Hepatocyte (in vitro differentiated cells): ENCODE measurements at regions not wholly inside any gene's neighbourhood (a gene's known extent, or its start where the extent isn't known, plus 50 kb on each side); places are given as distances from the start of the nearest gene placed in this dataset.

Experiments used
- DNase-seq: peaks from one replicate; pipeline ENCODE4 v3.0.0-alpha.2; 2016; ENCODE audit warnings: low spot score
- H2AFZ ChIP-seq: fragments of 200-600 bp; sonication (generic); 2 replicates; pipeline ENCODE4 v1.6.0; 2016; ENCODE audit warnings: antibody characterized with exemption, mild to moderate bottlenecking
- H3K27ac ChIP-seq: fragments of 200-600 bp; sonication (generic); 2 replicates; pipeline ENCODE4 v1.5.1; 2016; ENCODE audit warnings: mild to moderate bottlenecking
- H3K27me3 ChIP-seq: fragments of 200-600 bp; sonication (generic); 2 replicates; pipeline ENCODE4 v1.6.1; 2016
- H3K36me3 ChIP-seq: fragments of 200-600 bp; sonication (generic); replicated peaks from 2 replicates; pipeline ENCODE4 v1.5.1; 2016; ENCODE audit warnings: low read depth; ENCODE audit not compliant: insufficient read depth
- H3K4me1 ChIP-seq: fragments of 200-600 bp; sonication (generic); 2 replicates; pipeline ENCODE4 v1.5.1; 2016; ENCODE audit warnings: mild to moderate bottlenecking, moderate library complexity; ENCODE audit not compliant: insufficient read depth
- H3K4me2 ChIP-seq: fragments of 200-600 bp; sonication (generic); 2 replicates; pipeline ENCODE4 v1.6.0; 2016
- H3K4me3 ChIP-seq: fragments of 200-600 bp; sonication (generic); 2 replicates; pipeline ENCODE4 v1.5.1; 2016; ENCODE audit warnings: mild to moderate bottlenecking
- H3K79me2 ChIP-seq: fragments of 200-600 bp; sonication (generic); 2 replicates; pipeline ENCODE4 v1.6.0; 2017; ENCODE audit warnings: mild to moderate bottlenecking
- H3K9me2 ChIP-seq: fragments of 200-600 bp; sonication (generic); replicated peaks from 2 replicates; pipeline ENCODE4 v1.6.0; 2017; ENCODE audit warnings: mild to moderate bottlenecking; ENCODE audit not compliant: insufficient read depth
- H3K9me3 ChIP-seq: fragments of 200-600 bp; sonication (generic); 2 replicates; pipeline ENCODE4 v1.5.1; 2016; ENCODE audit warnings: low read depth, mild to moderate bottlenecking
- H4K20me1 ChIP-seq: fragments of 200-600 bp; sonication (generic); 2 replicates; pipeline ENCODE4 v1.6.0; 2016; ENCODE audit warnings: mild to moderate bottlenecking; ENCODE audit not compliant: insufficient read depth, poor library complexity, severe bottlenecking
- EZH2 ChIP-seq: fragments of 200-600 bp; sonication (generic); IDR thresholded peaks from 2 replicates; pipeline ENCODE4 v1.6.1; 2016; ENCODE audit warnings: antibody characterized with exemption, mild to moderate bottlenecking, borderline replicate concordance
- EZH2phosphoT487 ChIP-seq: fragments of 200-600 bp; sonication (generic); IDR thresholded peaks from one replicate; pipeline ENCODE4 v1.6.1; 2018; ENCODE audit warnings: antibody characterized with exemption, mild to moderate bottlenecking, low read depth, moderate library complexity; ENCODE audit not compliant: unreplicated experiment, severe bottlenecking
- WGBS: methylation state at CpG from one replicate; pipeline ENCODE4 v1.1.6; 2016; ENCODE audit warnings: low lambda C conversion rate; ENCODE audit errors: missing lambda C conversion rate; 5-methylcytosine and 5-hydroxymethylcytosine counted together
- TF ChIP-seq, protein P1 (sequence below): fragments of 200-600 bp; sonication (generic); IDR thresholded peaks from 2 replicates; pipeline ENCODE4 v1.5.1; 2016; ENCODE audit warnings: antibody characterized with exemption, mild to moderate bottlenecking; ENCODE audit not compliant: poor library complexity

GRCh38 chr6:42505385-42505718, 53.6 kb upstream of the TRERF1 start:
- Histone ChIP-seq H4K20me1 (no peaks in the 10 kb centered on the region), H3K27me3 (no peaks in the 10 kb centered on the region), H3K9me2 (no peaks in the 10 kb centered on the region), H3K79me2 (no peaks in the 10 kb centered on the region), H3K9me3 (peaks cover 8% of the 10 kb centered on the region), H2AFZ (no peak overlapping the region), H3K4me3 (no peak overlapping the region), H3K4me1 (no peaks in the 10 kb centered on the region), H3K4me2 (no peak overlapping the region), H3K27ac (no peak overlapping the region), H3K36me3 (no peaks in the 10 kb centered on the region)
- 76% methylated on average over 1 of the region's 1 CpG for WGBS
- TF ChIP-seq EZH2phosphoT487 (no peak), EZH2 (no peak)
- TF ChIP-seq, protein P1, sequence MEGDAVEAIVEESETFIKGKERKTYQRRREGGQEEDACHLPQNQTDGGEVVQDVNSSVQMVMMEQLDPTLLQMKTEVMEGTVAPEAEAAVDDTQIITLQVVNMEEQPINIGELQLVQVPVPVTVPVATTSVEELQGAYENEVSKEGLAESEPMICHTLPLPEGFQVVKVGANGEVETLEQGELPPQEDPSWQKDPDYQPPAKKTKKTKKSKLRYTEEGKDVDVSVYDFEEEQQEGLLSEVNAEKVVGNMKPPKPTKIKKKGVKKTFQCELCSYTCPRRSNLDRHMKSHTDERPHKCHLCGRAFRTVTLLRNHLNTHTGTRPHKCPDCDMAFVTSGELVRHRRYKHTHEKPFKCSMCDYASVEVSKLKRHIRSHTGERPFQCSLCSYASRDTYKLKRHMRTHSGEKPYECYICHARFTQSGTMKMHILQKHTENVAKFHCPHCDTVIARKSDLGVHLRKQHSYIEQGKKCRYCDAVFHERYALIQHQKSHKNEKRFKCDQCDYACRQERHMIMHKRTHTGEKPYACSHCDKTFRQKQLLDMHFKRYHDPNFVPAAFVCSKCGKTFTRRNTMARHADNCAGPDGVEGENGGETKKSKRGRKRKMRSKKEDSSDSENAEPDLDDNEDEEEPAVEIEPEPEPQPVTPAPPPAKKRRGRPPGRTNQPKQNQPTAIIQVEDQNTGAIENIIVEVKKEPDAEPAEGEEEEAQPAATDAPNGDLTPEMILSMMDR: no peak
- no peak for DNase-seq

DNA sequence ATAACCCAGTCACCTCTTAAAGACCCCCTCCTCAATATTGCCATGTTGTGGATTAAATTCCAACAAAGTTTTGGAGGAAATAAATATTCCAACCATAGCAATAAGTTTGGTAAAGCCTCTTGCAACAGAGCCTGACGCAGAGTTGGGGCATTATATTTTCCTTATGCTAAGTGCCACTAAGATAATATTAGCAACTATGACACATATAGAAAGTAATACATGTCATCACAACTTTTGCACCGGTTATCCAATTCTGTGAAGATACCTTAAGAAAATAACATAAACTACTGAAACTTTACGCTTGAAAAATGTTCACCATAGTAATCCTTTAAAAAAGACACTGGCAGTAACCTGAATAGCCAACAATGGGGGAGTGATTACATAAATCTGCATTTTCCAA, 52.2 kb upstream of the TRERF1 start:
- H3K4me3 ChIP-seq: no peak overlapping the region
- peaks cover 8% of the 10 kb centered on the region for H3K9me3 ChIP-seq
- H3K27me3 ChIP-seq: no peaks in the 10 kb centered on the region
- TF ChIP-seq EZH2 (no peak), EZH2phosphoT487 (no peak)
- TF ChIP-seq, protein P1: no peak
- no peaks in the 10 kb centered on the region for H3K36me3 ChIP-seq
- H3K9me2 ChIP-seq: no peaks in the 10 kb centered on the region
- H3K79me2 ChIP-seq: no peaks in the 10 kb centered on the region
- no peak overlapping the region for H2AFZ ChIP-seq
- no peak overlapping the region for H3K27ac ChIP-seq
- 98% methylated on average over 3 of the region's 3 CpGs for WGBS
- H3K4me1 ChIP-seq: no peaks in the 10 kb centered on the region
- no peak for DNase-seq
- H3K4me2 ChIP-seq: no peak overlapping the region
- H4K20me1 ChIP-seq: no peaks in the 10 kb centered on the region

DNA sequence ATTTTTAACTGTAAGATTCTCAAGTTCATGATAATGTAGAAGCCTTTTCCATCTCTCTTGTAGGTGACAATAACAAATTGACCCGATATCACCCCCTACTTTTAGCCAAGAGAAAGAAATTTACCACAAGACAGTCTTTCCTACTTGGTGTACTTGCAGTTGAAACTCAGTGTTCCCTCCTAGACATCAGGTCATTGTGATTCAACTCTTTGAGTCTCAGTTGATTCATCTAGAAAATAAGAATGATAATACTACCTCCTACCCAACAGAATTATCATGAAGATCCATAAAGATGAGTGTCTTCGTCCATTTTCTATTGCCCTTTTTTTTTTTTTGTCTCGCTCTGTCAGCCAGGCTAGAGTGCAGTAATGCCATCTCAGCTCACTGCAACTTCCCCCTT, 51.3 kb upstream of the TRERF1 start:
- Histone ChIP-seq H4K20me1 (no peaks in the 10 kb centered on the region), H3K4me1 (no peaks in the 10 kb centered on the region), H3K9me3 (peaks cover 8% of the 10 kb centered on the region), H2AFZ (no peak overlapping the region), H3K27me3 (no peaks in the 10 kb centered on the region), H3K36me3 (no peaks in the 10 kb centered on the region), H3K4me2 (no peak overlapping the region), H3K27ac (no peak overlapping the region), H3K9me2 (no peaks in the 10 kb centered on the region), H3K4me3 (no peak overlapping the region), H3K79me2 (no peaks in the 10 kb centered on the region)
- TF ChIP-seq EZH2 (no peak), EZH2phosphoT487 (no peak)
- TF ChIP-seq, protein P1: no peak
- WGBS: 85% methylated on average over 3 of the region's 3 CpGs
- DNase-seq: no peak

DNA sequence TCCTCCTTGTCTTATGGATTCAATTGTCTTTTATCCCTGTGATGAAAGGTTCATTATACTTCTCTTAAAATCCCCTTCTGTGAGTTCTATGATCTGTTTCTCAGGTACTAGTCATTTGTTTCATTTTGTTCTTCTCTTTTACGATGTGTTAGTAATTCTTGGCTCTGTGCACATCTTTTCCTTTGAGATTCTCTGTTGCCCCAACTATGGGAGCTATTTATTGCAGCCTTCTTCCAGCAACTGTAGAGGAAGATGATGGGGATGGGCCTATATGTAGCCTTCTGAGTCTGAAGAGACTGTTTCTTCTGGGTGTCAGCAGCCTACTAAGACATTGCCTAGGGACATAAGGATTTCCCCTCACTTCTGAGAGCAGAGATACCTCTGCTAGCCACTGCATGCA, 50.4 kb upstream of the TRERF1 start:
- Histone ChIP-seq H4K20me1 (no peaks in the 10 kb centered on the region), H3K9me3 (peaks cover 8% of the 10 kb centered on the region), H3K79me2 (no peaks in the 10 kb centered on the region), H3K4me3 (no peak overlapping the region), H2AFZ (no peak overlapping the region), H3K36me3 (no peaks in the 10 kb centered on the region), H3K9me2 (no peaks in the 10 kb centered on the region), H3K27me3 (no peaks in the 10 kb centered on the region), H3K4me2 (no peak overlapping the region), H3K27ac (no peak overlapping the region), H3K4me1 (no peaks in the 10 kb centered on the region)
- WGBS: 76% methylated on average over 1 of the region's 1 CpG
- no peak for DNase-seq
- TF ChIP-seq, protein P1: no peak
- TF ChIP-seq EZH2 (no peak), EZH2phosphoT487 (no peak)
